ENCODE measurements at regions not wholly inside any gene's neighbourhood (a gene's known extent, or its start where the extent isn't known, plus 50 kb on each side); places are given as distances from the start of the nearest gene placed in this dataset.
"Not testable (repeated sequence)": the region's sequence is repeated elsewhere in the genome, so short reads cannot be mapped to it uniquely, and the experiment has no call there.

GRCh38 chr19:31064491-31064890 lies 284.7 kb downstream of the TSHZ3 start:
- H3K36me3 Mint-ChIP-seq (ENCODE audit: low read depth) = no peaks in the 10 kb centered on the region
- peaks cover 33% of the 10 kb centered on the region for H3K27me3 Mint-ChIP-seq
- DNase-seq = no peak
- H3K4me1 Mint-ChIP-seq = no peaks in the 10 kb centered on the region
- ATAC-seq = no peak
- H3K4me3 Mint-ChIP-seq = no peak overlapping the region
- H3K9me3 ChIP-seq (ENCODE audit: control insufficient read depth, low read length, poor library complexity, severe bottlenecking) = no peaks in the 10 kb centered on the region
- no peak overlapping the region for H3K27ac Mint-ChIP-seq

- Mint-ChIP-seq H3K36me3 (ENCODE audit: low read depth) (no peaks in the 10 kb centered on the region), H3K27ac (no peak overlapping the region), H3K4me3 (no peak overlapping the region), H3K27me3 (peaks cover 17% of the 10 kb centered on the region), H3K4me1 (peaks cover 2% of the 10 kb centered on the region)
- DNase-seq (no peak), ATAC-seq (no peak)
- H3K9me3 ChIP-seq (ENCODE audit: control insufficient read depth, low read length, poor library complexity, severe bottlenecking) = no peaks in the 10 kb centered on the region
Measured at GRCh38 chr19:31058676-31059340, 290.4 kb downstream of the TSHZ3 start.

GRCh38 chr19:31057476-31057875 lies 291.8 kb downstream of the TSHZ3 start:
- H3K27ac Mint-ChIP-seq = no peak overlapping the region
- H3K9me3 ChIP-seq (ENCODE audit: control insufficient read depth, low read length, poor library complexity, severe bottlenecking) = no peaks in the 10 kb centered on the region
- no peak for DNase-seq
- H3K27me3 Mint-ChIP-seq = peaks cover 20% of the 10 kb centered on the region
- no peak for ATAC-seq
- H3K4me3 Mint-ChIP-seq = no peak overlapping the region
- no peaks in the 10 kb centered on the region for H3K36me3 Mint-ChIP-seq (ENCODE audit: low read depth)
- peaks cover 2% of the 10 kb centered on the region for H3K4me1 Mint-ChIP-seq

GRCh38 chr19:31055454-31055853 lies 293.8 kb downstream of the TSHZ3 start:
- no peak for DNase-seq
- no peak for ATAC-seq
- H3K27ac Mint-ChIP-seq = no peak overlapping the region
- no peaks in the 10 kb centered on the region for H3K9me3 ChIP-seq (ENCODE audit: control insufficient read depth, low read length, poor library complexity, severe bottlenecking)
- H3K4me1 Mint-ChIP-seq = peaks cover 2% of the 10 kb centered on the region
- H3K27me3 Mint-ChIP-seq = peaks cover 28% of the 10 kb centered on the region
- no peak overlapping the region for H3K4me3 Mint-ChIP-seq
- no peaks in the 10 kb centered on the region for H3K36me3 Mint-ChIP-seq (ENCODE audit: low read depth)

GRCh38 chr19:31054430-31054829 lies 294.8 kb downstream of the TSHZ3 start:
- H3K36me3 Mint-ChIP-seq (ENCODE audit: low read depth) = no peaks in the 10 kb centered on the region
- ATAC-seq = peak; percentile 69

DNA sequence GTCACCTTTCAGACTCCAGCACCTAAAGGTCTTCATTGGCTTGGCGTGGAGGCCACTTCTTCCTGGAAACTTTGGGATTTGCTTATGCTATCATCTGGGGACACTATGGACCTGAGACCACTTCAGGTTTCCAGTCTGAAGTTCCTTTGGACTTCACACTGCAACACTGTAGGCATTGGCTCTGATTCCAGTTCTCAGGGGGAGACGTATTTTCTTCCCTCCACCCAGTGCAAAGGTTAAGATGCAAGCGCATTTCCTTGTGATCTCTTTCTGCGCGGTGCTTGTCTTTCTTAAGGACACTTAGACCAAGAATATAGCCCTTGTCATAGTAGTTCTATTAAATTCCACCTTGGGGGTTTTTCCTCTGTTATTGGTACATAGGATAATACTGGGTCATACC lies 299.8 kb downstream of the TSHZ3 start:
- Mint-ChIP-seq H3K27ac (no peak overlapping the region), H3K4me1 (no peaks in the 10 kb centered on the region)
- no peak for ATAC-seq

More at GRCh38 chr19:31054430-31054829, 294.8 kb downstream of the TSHZ3 start:
- H3K9me3 ChIP-seq (ENCODE audit: control insufficient read depth, low read length, poor library complexity, severe bottlenecking) = no peaks in the 10 kb centered on the region
- no peak overlapping the region for H3K27ac Mint-ChIP-seq
- DNase-seq = peak in 2 of 3 donors; percentile 8 to 19
- H3K27me3 Mint-ChIP-seq = peaks cover 28% of the 10 kb centered on the region
- H3K4me1 Mint-ChIP-seq = peaks cover 2% of the 10 kb centered on the region
- no peak overlapping the region for H3K4me3 Mint-ChIP-seq

DNA sequence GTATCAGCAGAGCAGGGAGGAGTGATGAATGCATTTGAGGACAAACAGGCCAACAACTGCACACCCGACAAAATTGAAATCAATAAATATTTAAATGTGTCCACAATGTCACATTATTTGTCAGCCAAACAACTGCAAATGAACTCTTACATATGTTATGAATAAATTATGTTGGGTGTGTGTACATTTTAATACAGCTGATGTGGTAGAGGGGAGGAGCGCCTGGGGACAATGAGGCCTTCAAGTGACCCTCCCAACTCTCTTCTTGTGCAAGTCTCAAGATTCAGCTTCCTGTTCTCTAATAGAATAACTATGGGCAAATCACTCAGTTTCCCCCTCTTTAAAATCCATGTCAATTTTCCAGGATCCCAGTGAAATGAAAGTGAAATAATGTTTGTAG lies 303.2 kb downstream of the TSHZ3 start:
- no peaks in the 10 kb centered on the region for H3K4me1 Mint-ChIP-seq
- no peak overlapping the region for H3K27ac Mint-ChIP-seq
- DNase-seq = no peak

More for the DNA sequence above, 299.8 kb downstream of the TSHZ3 start:
- no peaks in the 10 kb centered on the region for H3K36me3 Mint-ChIP-seq (ENCODE audit: low read depth)
- H3K4me3 Mint-ChIP-seq = no peak overlapping the region
- no peaks in the 10 kb centered on the region for H3K9me3 ChIP-seq (ENCODE audit: control insufficient read depth, low read length, poor library complexity, severe bottlenecking)
- H3K27me3 Mint-ChIP-seq = peaks cover 23% of the 10 kb centered on the region
- DNase-seq = no peak

GRCh38 chr19:31041461-31041860 lies 307.8 kb downstream of the TSHZ3 start:
- no peaks in the 10 kb centered on the region for H3K9me3 ChIP-seq (ENCODE audit: control insufficient read depth, low read length, poor library complexity, severe bottlenecking)
- Mint-ChIP-seq H3K36me3 (ENCODE audit: low read depth) (peaks cover 2% of the 10 kb centered on the region), H3K4me1 (no peaks in the 10 kb centered on the region), H3K27me3 (peaks cover 26% of the 10 kb centered on the region), H3K4me3 (no peak overlapping the region), H3K27ac (no peak overlapping the region)
- no peak for DNase-seq
- ATAC-seq = no peak

More for the DNA sequence above, 303.2 kb downstream of the TSHZ3 start:
- H3K9me3 ChIP-seq (ENCODE audit: control insufficient read depth, low read length, poor library complexity, severe bottlenecking) = no peaks in the 10 kb centered on the region
- Mint-ChIP-seq H3K27me3 (peaks cover 3% of the 10 kb centered on the region), H3K4me3 (no peak overlapping the region), H3K36me3 (ENCODE audit: low read depth) (no peaks in the 10 kb centered on the region)
- no peak for ATAC-seq

- peaks cover 26% of the 10 kb centered on the region for H3K27me3 Mint-ChIP-seq
- no peak for ATAC-seq
- H3K4me3 Mint-ChIP-seq = no peak overlapping the region
- no peak overlapping the region for H3K27ac Mint-ChIP-seq
- peaks cover 2% of the 10 kb centered on the region for H3K36me3 Mint-ChIP-seq (ENCODE audit: low read depth)
- no peak for DNase-seq
- no peaks in the 10 kb centered on the region for H3K4me1 Mint-ChIP-seq
- no peaks in the 10 kb centered on the region for H3K9me3 ChIP-seq (ENCODE audit: control insufficient read depth, low read length, poor library complexity, severe bottlenecking)
Measured at GRCh38 chr19:31039151-31039550, 310.1 kb downstream of the TSHZ3 start.

DNA sequence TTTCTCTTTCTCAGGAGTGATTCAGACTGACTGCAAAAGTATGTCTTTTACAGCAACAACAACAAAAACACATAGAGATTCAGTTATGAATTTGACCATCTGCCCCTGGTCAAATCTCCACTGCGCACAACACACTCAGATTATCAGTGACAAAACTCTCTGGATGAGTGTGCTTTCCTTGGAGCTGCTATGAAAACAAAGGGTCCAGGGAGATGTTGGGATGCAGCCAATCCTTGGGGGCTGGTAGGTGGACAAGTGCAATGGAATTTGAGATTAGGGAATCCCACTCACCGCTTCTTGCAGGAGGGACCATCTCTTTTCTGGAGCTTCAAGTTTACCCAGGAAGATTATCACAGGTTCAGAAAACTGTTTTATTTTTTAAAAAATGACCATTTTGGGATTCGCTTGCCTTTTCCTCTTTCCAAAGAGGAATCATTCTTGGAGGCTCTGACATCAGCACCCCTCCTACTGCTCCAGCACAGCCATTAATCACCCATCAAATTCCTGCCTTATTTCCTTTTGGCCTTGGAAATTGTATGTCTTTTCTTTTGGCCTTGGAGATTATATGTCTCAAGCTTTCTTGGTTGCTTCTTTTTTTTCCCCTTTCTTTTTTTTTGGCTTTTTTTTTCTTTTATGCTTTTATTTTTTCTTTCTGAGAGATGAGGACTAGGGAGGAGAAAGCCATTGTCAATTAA lies 311.8 kb downstream of the TSHZ3 start:
- peaks cover 3% of the 10 kb centered on the region for H3K36me3 Mint-ChIP-seq (ENCODE audit: low read depth)
- peaks cover 2% of the 10 kb centered on the region for H3K4me1 Mint-ChIP-seq
- H3K27me3 Mint-ChIP-seq = peaks cover 29% of the 10 kb centered on the region
- no peaks in the 10 kb centered on the region for H3K9me3 ChIP-seq (ENCODE audit: control insufficient read depth, low read length, poor library complexity, severe bottlenecking)
- DNase-seq = no peak
- H3K27ac Mint-ChIP-seq = no peak overlapping the region
- ATAC-seq = no peak
- no peak overlapping the region for H3K4me3 Mint-ChIP-seq

DNA sequence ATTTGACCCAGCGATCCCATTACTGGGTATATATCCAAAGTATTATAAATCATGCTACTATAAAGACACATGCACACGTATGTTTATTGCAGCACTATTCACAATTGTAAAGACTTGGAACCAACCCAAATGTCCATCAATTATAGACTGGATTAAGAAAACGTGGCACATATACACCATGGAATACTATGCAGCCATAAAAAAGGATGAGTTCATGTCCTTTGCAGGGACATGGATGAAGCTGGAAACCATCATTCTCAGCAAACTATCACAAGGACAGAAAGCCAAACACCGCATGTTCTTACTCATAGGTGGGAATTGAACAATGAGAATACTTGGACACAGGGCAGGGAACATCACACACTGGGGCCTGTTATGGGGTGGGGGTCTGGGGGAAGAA lies 317.8 kb downstream of the TSHZ3 start:
- H3K4me3 Mint-ChIP-seq; H3K27ac Mint-ChIP-seq; ATAC-seq; DNase-seq; H3K36me3 Mint-ChIP-seq (ENCODE audit: low read depth); H3K4me1 Mint-ChIP-seq; H3K9me3 ChIP-seq (ENCODE audit: control insufficient read depth, low read length, poor library complexity, severe bottlenecking): not testable (repeated sequence)
- peaks cover 23% of the 10 kb centered on the region for H3K27me3 Mint-ChIP-seq

- no peaks in the 10 kb centered on the region for H3K9me3 ChIP-seq (ENCODE audit: control insufficient read depth, low read length, poor library complexity, severe bottlenecking)
- Mint-ChIP-seq H3K4me3 (no peak overlapping the region), H3K27me3 (peaks cover 28% of the 10 kb centered on the region), H3K27ac (no peak overlapping the region), H3K36me3 (ENCODE audit: low read depth) (no peaks in the 10 kb centered on the region), H3K4me1 (no peaks in the 10 kb centered on the region)
- DNase-seq (no peak), ATAC-seq (no peak)
Measured at GRCh38 chr19:31023038-31023437, 326.2 kb downstream of the TSHZ3 start.

- no peak overlapping the region for H3K27ac Mint-ChIP-seq
- ATAC-seq (no peak), DNase-seq (no peak)
- H3K36me3 Mint-ChIP-seq (ENCODE audit: low read depth) = peaks cover 3% of the 10 kb centered on the region
- peaks cover 25% of the 10 kb centered on the region for H3K27me3 Mint-ChIP-seq
- H3K4me1 Mint-ChIP-seq = peaks cover 2% of the 10 kb centered on the region
- H3K4me3 Mint-ChIP-seq = no peak overlapping the region
- no peaks in the 10 kb centered on the region for H3K9me3 ChIP-seq (ENCODE audit: control insufficient read depth, low read length, poor library complexity, severe bottlenecking)
Measured at GRCh38 chr19:31018936-31019335, 330.3 kb downstream of the TSHZ3 start.

DNA sequence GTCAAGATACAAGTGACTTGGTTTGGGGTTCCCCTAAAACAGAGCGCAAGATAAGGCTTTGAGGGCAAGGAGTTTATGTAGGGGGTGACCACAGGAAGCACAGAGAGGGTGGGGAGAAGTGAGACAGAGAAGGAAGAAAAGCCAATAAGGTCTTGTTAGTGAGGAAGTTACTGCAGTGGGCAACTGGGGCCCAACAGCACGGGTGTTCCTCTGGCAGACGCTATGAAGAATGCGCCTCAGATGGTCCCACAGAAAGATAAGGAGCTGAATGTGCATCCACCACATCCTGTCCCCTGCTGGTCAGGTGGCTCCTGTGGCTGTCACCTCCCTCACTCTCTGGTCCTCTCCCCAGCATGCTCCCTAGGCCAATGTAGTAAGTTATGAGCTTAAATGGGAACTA lies 333.5 kb downstream of the TSHZ3 start:
- ATAC-seq = no peak
- H3K36me3 Mint-ChIP-seq (ENCODE audit: low read depth) = peaks cover 3% of the 10 kb centered on the region
- H3K27me3 Mint-ChIP-seq = peaks cover 26% of the 10 kb centered on the region
- no peak overlapping the region for H3K4me3 Mint-ChIP-seq
- no peak for DNase-seq
- H3K27ac Mint-ChIP-seq = no peak overlapping the region
- H3K9me3 ChIP-seq (ENCODE audit: control insufficient read depth, low read length, poor library complexity, severe bottlenecking) = no peaks in the 10 kb centered on the region
- H3K4me1 Mint-ChIP-seq = peaks cover 2% of the 10 kb centered on the region

Data from T-helper 17 cell (primary cell).